ENCODE measurements at regions not wholly inside any gene's neighbourhood (a gene's known extent, or its start where the extent isn't known, plus 50 kb on each side); places are given as distances from the start of the nearest gene placed in this dataset.

- Histone ChIP-seq H3K27me3 (no peaks in the 10 kb centered on the region), H3K9me3 (no peaks in the 10 kb centered on the region), H3K36me3 (no peaks in the 10 kb centered on the region), H3K4me1 (no peaks in the 10 kb centered on the region), H3K27ac (no peak overlapping the region), H3K4me3 (no peak overlapping the region)
- intact Hi-C loops (cut with DNase I): no loop called here
- no peak for TF ChIP-seq CTCF (IDR thresholded peaks at IDR 0.05)
- DNase-seq (ENCODE audit: low spot score in 2 of 2): no peak
These were observed 133.4 kb upstream of the ERRFI1 start for GRCh38 chr1:8159470-8160024.

GRCh38 chr1:8158995-8159394 is 132.9 kb upstream of the ERRFI1 start:
- intact Hi-C loops (cut with DNase I): no loop called here
- Histone ChIP-seq H3K9me3 (no peaks in the 10 kb centered on the region), H3K27ac (no peak overlapping the region), H3K4me3 (no peak overlapping the region), H3K27me3 (no peaks in the 10 kb centered on the region), H3K36me3 (no peaks in the 10 kb centered on the region), H3K4me1 (no peaks in the 10 kb centered on the region)
- TF ChIP-seq CTCF (IDR thresholded peaks at IDR 0.05): no peak
- DNase-seq (ENCODE audit: low spot score in 2 of 2): no peak

- no peak for DNase-seq (ENCODE audit: low spot score in 2 of 2)
- Histone ChIP-seq H3K27me3 (no peaks in the 10 kb centered on the region), H3K27ac (no peak overlapping the region), H3K4me3 (no peak overlapping the region), H3K36me3 (no peaks in the 10 kb centered on the region), H3K9me3 (no peaks in the 10 kb centered on the region), H3K4me1 (no peaks in the 10 kb centered on the region)
- no peak for TF ChIP-seq CTCF (IDR thresholded peaks at IDR 0.05)
- intact Hi-C loops (cut with DNase I): no loop called here
These were observed 131.7 kb upstream of the ERRFI1 start for GRCh38 chr1:8157765-8158164.

GRCh38 chr1:8155528-8156186 is 129.5 kb upstream of the ERRFI1 start:
- H3K4me3 ChIP-seq: no peak overlapping the region
- no peak for TF ChIP-seq CTCF (IDR thresholded peaks at IDR 0.05)
- H3K27ac ChIP-seq: no peak overlapping the region
- intact Hi-C loops (cut with DNase I): no loop called here
- DNase-seq (ENCODE audit: low spot score in 2 of 2): no peak
- H3K4me1 ChIP-seq: no peaks in the 10 kb centered on the region
- no peaks in the 10 kb centered on the region for H3K36me3 ChIP-seq
- no peaks in the 10 kb centered on the region for H3K9me3 ChIP-seq
- no peaks in the 10 kb centered on the region for H3K27me3 ChIP-seq

DNA sequence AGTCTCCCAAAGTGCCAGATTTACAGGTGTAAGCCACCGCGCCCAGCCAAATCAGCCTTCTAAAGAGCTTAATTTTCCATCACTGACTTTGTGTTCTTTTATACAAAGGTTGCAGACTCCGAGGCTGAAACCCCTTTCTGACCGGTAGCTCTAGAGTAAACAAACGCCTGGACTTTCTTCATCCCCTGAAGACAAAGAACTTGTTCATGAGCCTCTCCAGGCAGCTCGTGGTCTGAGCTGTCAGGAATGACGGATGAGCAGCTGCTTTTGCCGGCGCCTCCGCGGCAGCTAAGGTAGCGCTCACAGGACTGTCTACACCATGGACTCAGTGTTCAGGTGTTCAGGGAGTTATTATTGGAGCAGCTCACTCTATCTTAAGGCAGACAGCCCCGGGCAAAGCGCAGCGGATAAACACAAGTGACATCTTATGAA is 128.5 kb upstream of the ERRFI1 start:
- Histone ChIP-seq H3K4me1 (no peaks in the 10 kb centered on the region), H3K9me3 (no peaks in the 10 kb centered on the region), H3K4me3 (no peak overlapping the region), H3K36me3 (no peaks in the 10 kb centered on the region), H3K27me3 (no peaks in the 10 kb centered on the region), H3K27ac (no peak overlapping the region)
- TF ChIP-seq CTCF (IDR thresholded peaks at IDR 0.05): no peak
- DNase-seq (ENCODE audit: low spot score in 2 of 2): no peak
- intact Hi-C loops (cut with DNase I): no loop called here
